A549 (cell line): ENCODE measurements at regions not wholly inside any gene's neighbourhood (a gene's known extent, or its start where the extent isn't known, plus 50 kb on each side); places are given as distances from the start of the nearest gene placed in this dataset.

Experiments used
- ATAC-seq, 2 experiments: fragments of 200-7000 bp in 1 of 2; fragments of >200 bp in 1 of 2; cut with Nextera tagmentation in 1 of 2; cut with Tn5 transposase in 1 of 2; 3 replicates each; pipeline versions ENCODE4 v1.8.0 to v1.9.1; 2018 to 2020; ENCODE audit warnings: mild to moderate bottlenecking in 1 of 2, moderate library complexity in 1 of 2
- CTCF ChIA-PET: fragments of 300-600 bp; sonication (Branson Sonifier 250); formaldehyde crosslinking; extraction: SDS; loops from one replicate; lab custom pipeline; 2021; ENCODE audit warnings: antibody characterized with exemption, inconsistent platforms; lab: Yijun Ruan, JAX
- POLR2A ChIA-PET: fragments of 350-600 bp; formaldehyde crosslinking; extraction: SDS; loops from one replicate; lab custom pipeline; 2021; ENCODE audit warnings: antibody characterized with exemption, inconsistent platforms; lab: Yijun Ruan, JAX
- DNase-seq, 2 experiments: peaks; one replicate each; pipeline versions ENCODE4 v3.0.0 to v3.0.0-alpha.2; 2011 to 2016; ENCODE audit warnings: low read depth in 1 of 2, low spot score in 1 of 2
- FAIRE-seq: peaks from 2 replicates; lab custom pipeline; 2011; peaks lifted over from hg19 to GRCh38; lab: Jason Lieb, UNC
- H3K27ac ChIP-seq, 2 experiments: fragments of >200 bp; sonication (Bioruptor Twin); formaldehyde crosslinking; 3 replicates each; pipeline ENCODE4 v1.5.1; 2016 to 2017
- H3K4me1 ChIP-seq: fragments of >200 bp; sonication (Bioruptor Twin); formaldehyde crosslinking; 3 replicates; pipeline ENCODE4 v1.6.1; 2016
- H3K4me2 ChIP-seq: fragments of >200 bp; sonication (Bioruptor Twin); formaldehyde crosslinking; 3 replicates; pipeline ENCODE4 v1.6.1; 2016
- H3K4me3 ChIP-seq: fragments of >200 bp; sonication (Bioruptor Twin); formaldehyde crosslinking; 3 replicates; pipeline ENCODE4 v1.5.1; 2016
- H3K9me3 ChIP-seq: fragments of >200 bp; sonication (Bioruptor Twin); formaldehyde crosslinking; 3 replicates; pipeline ENCODE4 v1.6.1; 2016
- CHD2 ChIP-seq: fragments of 150-350 bp; IDR thresholded peaks from 2 replicates; pipeline ENCODE4 v1.6.1; 2014; ENCODE audit warnings: low read length; ENCODE audit not compliant: partially characterized antibody
- CHD4 ChIP-seq: fragments of 200-600 bp; sonication (generic); IDR thresholded peaks from 2 replicates; pipeline ENCODE4 v1.6.1; 2016; ENCODE audit warnings: antibody characterized with exemption, mild to moderate bottlenecking, borderline replicate concordance
- E2F6 ChIP-seq: IDR thresholded peaks from 2 replicates; pipeline ENCODE4 v1.6.1; 2012; ENCODE audit warnings: low read depth, borderline replicate concordance
- EHF ChIP-seq: fragments of 250-450 bp; sonication (Bioruptor Pico); IDR thresholded peaks from 2 replicates; pipeline ENCODE4 v1.5.0; 2020; ENCODE audit warnings: mild to moderate bottlenecking
- ESRRA ChIP-seq: fragments of 150-350 bp; IDR thresholded peaks from 2 replicates; pipeline ENCODE4 v1.6.1; 2014; ENCODE audit warnings: mild to moderate bottlenecking, low read length, borderline replicate concordance
- GATA3 ChIP-seq: IDR thresholded peaks from 2 replicates; pipeline ENCODE4 v1.6.1; 2012; ENCODE audit warnings: borderline replicate concordance
- HDAC2 ChIP-seq: fragments of 200-600 bp; sonication (generic); IDR thresholded peaks from 2 replicates; pipeline ENCODE4 v1.6.1; 2016
- HEYL ChIP-seq: fragments of 250-450 bp; sonication (Bioruptor Pico); IDR thresholded peaks from 2 replicates; pipeline ENCODE4 v1.8.0; 2021; ENCODE audit warnings: mild to moderate bottlenecking, moderate library complexity
- HOXB13 ChIP-seq: fragments of 250-450 bp; sonication (Bioruptor Pico); IDR thresholded peaks from 2 replicates; pipeline ENCODE4 v1.5.0; 2020; ENCODE audit warnings: low read depth, mild to moderate bottlenecking, moderate library complexity
- JUNB ChIP-seq: fragments of >200 bp; sonication (Bioruptor Twin); formaldehyde crosslinking; IDR thresholded peaks from 2 replicates; pipeline ENCODE4 v1.6.1; 2016
- KDM1A ChIP-seq: fragments of 200-600 bp; sonication (generic); IDR thresholded peaks from 2 replicates; pipeline ENCODE4 v1.6.1; 2016; ENCODE audit warnings: low read depth, mild to moderate bottlenecking
- MAZ ChIP-seq: fragments of 150-350 bp; IDR thresholded peaks from 2 replicates; pipeline ENCODE4 v1.6.1; 2014; ENCODE audit warnings: antibody characterized with exemption, low read depth, low read length, borderline replicate concordance
- MYC ChIP-seq: IDR thresholded peaks from 2 replicates; pipeline ENCODE4 v1.6.1; 2012; ENCODE audit warnings: mild to moderate bottlenecking, inconsistent platforms, low read length, improper control_type of control experiment, borderline replicate concordance
- NFE2L2 ChIP-seq: fragments of 150-350 bp; conservative IDR thresholded peaks from 2 replicates; pipeline ENCODE4 v1.6.1; 2014; ENCODE audit warnings: low read length
- NPAS2 ChIP-seq: fragments of 250-450 bp; sonication (Bioruptor Pico); IDR thresholded peaks from 2 replicates; pipeline ENCODE4 v1.8.0; 2022; ENCODE audit warnings: mild to moderate bottlenecking, moderate library complexity, borderline replicate concordance
- NR3C1 ChIP-seq: fragments of >200 bp; sonication (Bioruptor Twin); formaldehyde crosslinking; IDR thresholded peaks from 3 replicates; pipeline ENCODE4 v1.6.1; 2017
- PBX3 ChIP-seq: IDR thresholded peaks from 2 replicates; pipeline ENCODE4 v1.6.1; 2012
- POLR2A ChIP-seq: IDR thresholded peaks from 2 replicates; pipeline ENCODE4 v1.6.1; 2012; ENCODE audit warnings: mild to moderate bottlenecking, low read length
- POLR2AphosphoS2 ChIP-seq: conservative IDR thresholded peaks from 2 replicates; pipeline ENCODE4 v1.6.1; 2012; ENCODE audit warnings: low read length, improper control_type of control experiment, inconsistent platforms
- RAD21 ChIP-seq, 2 experiments: fragments of >200 bp in 1 of 2; sonication (Bioruptor Twin) in 1 of 2; formaldehyde crosslinking in 1 of 2; IDR thresholded peaks in 1 of 2; conservative IDR thresholded peaks in 1 of 2; 2 replicates in 1 of 2; 3 replicates in 1 of 2; pipeline ENCODE4 v1.6.1; 2012 to 2018; ENCODE audit warnings: inconsistent platforms in 1 of 2
- SMC3 ChIP-seq: fragments of >200 bp; sonication (Bioruptor Twin); formaldehyde crosslinking; IDR thresholded peaks from 3 replicates; pipeline ENCODE4 v1.6.1; 2018; ENCODE audit warnings: inconsistent platforms
- ZC3H11A ChIP-seq: fragments of 450-650 bp; IDR thresholded peaks from 2 replicates; pipeline ENCODE4 v1.6.1; 2014; ENCODE audit warnings: antibody characterized with exemption, mild to moderate bottlenecking
- ZSCAN20 ChIP-seq: fragments of 250-450 bp; sonication (Bioruptor Pico); IDR thresholded peaks from 2 replicates; pipeline ENCODE4 v1.8.0; 2022; ENCODE audit warnings: mild to moderate bottlenecking, moderate library complexity
- WGBS: methylation state at CpG from one replicate; pipeline ENCODE4 v1.1.6; 2017; ENCODE audit errors: missing lambda C conversion rate; 5-methylcytosine and 5-hydroxymethylcytosine counted together

DNA sequence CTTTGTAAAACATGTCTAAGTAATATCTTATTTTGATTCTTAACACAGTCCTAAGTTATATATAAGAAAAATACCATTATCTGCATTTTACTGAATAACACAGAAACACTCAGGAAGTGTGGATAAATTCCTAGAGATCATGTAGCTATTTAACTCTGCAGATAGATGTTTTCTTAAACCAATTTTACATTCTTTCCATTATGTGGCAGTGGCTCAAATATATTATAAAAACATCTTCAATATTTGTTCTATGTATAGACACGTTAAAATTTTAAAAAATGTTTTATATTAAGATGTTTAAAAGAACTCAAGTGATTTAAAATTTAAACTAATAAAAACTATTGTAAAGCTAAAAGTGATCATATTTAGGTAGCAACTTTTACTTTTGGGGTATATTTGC lies 683.8 kb downstream of the DIPK2A start:
- POLR2A ChIA-PET = no interaction called here
- FAIRE-seq = no peak
- CTCF ChIA-PET = no interaction called here
- no peak for DNase-seq
- Histone ChIP-seq H3K9me3 (no peaks in the 10 kb centered on the region), H3K27ac (no peak overlapping the region), H3K4me1 (no peaks in the 10 kb centered on the region), H3K4me3 (no peak overlapping the region), H3K4me2 (no peak overlapping the region)
- WGBS = 5% methylated on average over 1 of the region's 1 CpG
- TF ChIP-seq NFE2L2 (no peak), HDAC2 (no peak), EHF (CRISPR knock-in tag) (no peak), RAD21 (conservative IDR thresholded peaks at IDR 0.05 in 1 of 2, IDR thresholded peaks at IDR 0.05 in 1 of 2) (no peak), NPAS2 (no peak), HEYL (CRISPR knock-in tag) (no peak), CHD4 (no peak), MAZ (no peak)
- ATAC-seq = no peak

GRCh38 chr3:144660186-144660585 lies 688.6 kb downstream of the DIPK2A start:
- CTCF ChIA-PET = interaction anchor here (0.6 kb wide), 1 partner anchor 666 kb away, joined by 5 read pairs; no protein-coding TSS in a partner anchor
- ATAC-seq (no peak), FAIRE-seq (no peak), DNase-seq (no peak)
- no peaks in the 10 kb centered on the region; the same call in 2 of the 3 replicates for H3K9me3 ChIP-seq
- TF ChIP-seq HDAC2 (no peak), ZC3H11A (no peak), HOXB13 (CRISPR knock-in tag) (no peak), ZSCAN20 (CRISPR knock-in tag) (no peak), JUNB (no peak), ESRRA (no peak), NPAS2 (no peak), HEYL (CRISPR knock-in tag) (no peak), PBX3 (no peak), MYC (no peak), E2F6 (no peak), POLR2AphosphoS2 (no peak), GATA3 (no peak)
- no peak overlapping the region for H3K4me2 ChIP-seq
- POLR2A ChIA-PET = no interaction called here
- no peak overlapping the region for H3K27ac ChIP-seq
- H3K4me3 ChIP-seq = no peak overlapping the region
- no peaks in the 10 kb centered on the region for H3K4me1 ChIP-seq
- WGBS = 28% methylated on average over 1 of the region's 1 CpG

DNA sequence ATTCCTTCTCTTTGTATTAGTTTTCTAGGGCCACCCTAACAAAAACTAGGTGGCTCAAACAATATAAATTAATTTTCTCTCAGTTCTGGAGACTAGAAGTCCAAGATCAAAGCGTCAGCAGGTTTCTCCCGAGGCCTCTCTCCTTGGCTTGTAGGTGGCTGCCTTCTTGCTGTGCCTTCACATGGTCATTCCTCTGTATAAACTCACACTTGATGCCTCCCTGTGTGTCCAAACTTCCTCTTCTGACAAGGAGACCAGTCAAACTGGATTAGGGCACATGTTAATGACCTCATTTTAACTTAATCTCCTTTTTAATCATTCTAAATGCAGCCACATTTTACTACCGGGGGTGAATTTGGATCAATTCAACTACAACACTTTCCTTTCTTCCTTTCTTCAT lies 691.1 kb downstream of the DIPK2A start:
- H3K4me3 ChIP-seq = no peak overlapping the region
- no peak for FAIRE-seq
- no peak for ATAC-seq
- CTCF ChIA-PET = no interaction called here
- no peak for DNase-seq
- WGBS = 13% methylated on average over 3 of the region's 3 CpGs
- TF ChIP-seq POLR2A (no peak), NR3C1 (no peak), NFE2L2 (no peak), CHD2 (no peak), KDM1A (no peak), SMC3 (no peak)
- no peak overlapping the region for H3K4me2 ChIP-seq
- no peaks in the 10 kb centered on the region for H3K4me1 ChIP-seq
- H3K9me3 ChIP-seq = peaks cover 6% of the 10 kb centered on the region
- POLR2A ChIA-PET = no interaction called here
- no peak overlapping the region for H3K27ac ChIP-seq
